ENCODE measurements at regions not wholly inside any gene's neighbourhood (a gene's known extent, or its start where the extent isn't known, plus 50 kb on each side); places are given as distances from the start of the nearest gene placed in this dataset.

GRCh38 chr16:8481810-8482209 lies 108.5 kb downstream of the TMEM114 start:
- TF ChIP-seq, protein P1, sequence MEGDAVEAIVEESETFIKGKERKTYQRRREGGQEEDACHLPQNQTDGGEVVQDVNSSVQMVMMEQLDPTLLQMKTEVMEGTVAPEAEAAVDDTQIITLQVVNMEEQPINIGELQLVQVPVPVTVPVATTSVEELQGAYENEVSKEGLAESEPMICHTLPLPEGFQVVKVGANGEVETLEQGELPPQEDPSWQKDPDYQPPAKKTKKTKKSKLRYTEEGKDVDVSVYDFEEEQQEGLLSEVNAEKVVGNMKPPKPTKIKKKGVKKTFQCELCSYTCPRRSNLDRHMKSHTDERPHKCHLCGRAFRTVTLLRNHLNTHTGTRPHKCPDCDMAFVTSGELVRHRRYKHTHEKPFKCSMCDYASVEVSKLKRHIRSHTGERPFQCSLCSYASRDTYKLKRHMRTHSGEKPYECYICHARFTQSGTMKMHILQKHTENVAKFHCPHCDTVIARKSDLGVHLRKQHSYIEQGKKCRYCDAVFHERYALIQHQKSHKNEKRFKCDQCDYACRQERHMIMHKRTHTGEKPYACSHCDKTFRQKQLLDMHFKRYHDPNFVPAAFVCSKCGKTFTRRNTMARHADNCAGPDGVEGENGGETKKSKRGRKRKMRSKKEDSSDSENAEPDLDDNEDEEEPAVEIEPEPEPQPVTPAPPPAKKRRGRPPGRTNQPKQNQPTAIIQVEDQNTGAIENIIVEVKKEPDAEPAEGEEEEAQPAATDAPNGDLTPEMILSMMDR (IDR thresholded peaks at IDR 0.05; ENCODE audit: poor library complexity): no peak
- TF ChIP-seq EZH2phosphoT487 (IDR thresholded peaks at IDR 0.05; ENCODE audit: low read depth, severe bottlenecking, unreplicated experiment): no peak
